WTC11 (cell line): ENCODE measurements at regions not wholly inside any gene's neighbourhood (a gene's known extent, or its start where the extent isn't known, plus 50 kb on each side); places are given as distances from the start of the nearest gene placed in this dataset.
A peak's percentile ranks its signal among the peaks of the same experiment; 100 is the strongest.
"Not testable (repeated sequence)": the region's sequence is repeated elsewhere in the genome, so short reads cannot be mapped to it uniquely, and the experiment has no call there.

ENCODE experiments used
- ATAC-seq: fragments of 200-7000 bp; cut with Tn5 transposase; 2 replicates; pipeline ENCODE4 v1.10.0; 2021; ENCODE audit warnings: mild to moderate bottlenecking, moderate library complexity
- CTCF ChIA-PET: fragments of 300-600 bp; sonication (Branson Sonifier 250); formaldehyde crosslinking; loops from one replicate; lab custom pipeline; 2021; ENCODE audit warnings: antibody characterized with exemption; lab: Charles Lee
- POLR2A ChIA-PET: fragments of 350-600 bp; sonication (Branson Sonifier 250); formaldehyde crosslinking; loops from one replicate; lab custom pipeline; 2021; ENCODE audit warnings: antibody characterized with exemption; lab: Charles Lee
- DNase-seq: peaks from one replicate; pipeline ENCODE4 v3.0.0; 2021; ENCODE audit warnings: low spot score
- H3K27ac Mint-ChIP-seq: 2 replicates; pipeline ENCODE4 v1.8.0; 2021; ENCODE audit warnings: mixed read lengths
- H3K27me3 Mint-ChIP-seq: 2 replicates; pipeline ENCODE4 v1.8.0; 2021; ENCODE audit warnings: low read depth, mild to moderate bottlenecking, moderate library complexity, mixed read lengths
- H3K36me3 Mint-ChIP-seq: 2 replicates; pipeline ENCODE4 v1.8.0; 2021; ENCODE audit warnings: mixed read lengths
- H3K4me1 Mint-ChIP-seq: 2 replicates; pipeline ENCODE4 v1.8.0; 2022; ENCODE audit warnings: mixed read lengths
- H3K4me3 Mint-ChIP-seq: 2 replicates; pipeline ENCODE4 v1.8.0; 2021; ENCODE audit warnings: mild to moderate bottlenecking, moderate library complexity, mixed read lengths
- H3K9me3 Mint-ChIP-seq: 2 replicates; pipeline ENCODE4 v1.8.0; 2021; ENCODE audit warnings: mixed read lengths
- ATF2 ChIP-seq: sonication (generic); formaldehyde crosslinking; IDR thresholded peaks from 2 replicates; pipeline ENCODE4 v1.8.1; 2022; ENCODE audit warnings: low read depth, missing genetic modification reagents, borderline replicate concordance
- ERG ChIP-seq: fragments of 250-450 bp; sonication (Bioruptor Pico); IDR thresholded peaks from 2 replicates; pipeline ENCODE4 v1.8.0; 2021; ENCODE audit warnings: mild to moderate bottlenecking
- ETV6 ChIP-seq: sonication (generic); formaldehyde crosslinking; IDR thresholded peaks from 2 replicates; pipeline ENCODE4 v1.8.1; 2022; ENCODE audit warnings: mild to moderate bottlenecking, missing genetic modification reagents
- FOXP1 ChIP-seq: sonication (generic); formaldehyde crosslinking; IDR thresholded peaks from 2 replicates; pipeline ENCODE4 v1.8.0; 2022; ENCODE audit warnings: missing genetic modification reagents, mild to moderate bottlenecking, moderate library complexity, borderline replicate concordance
- GABPB1 ChIP-seq: sonication (generic); formaldehyde crosslinking; IDR thresholded peaks from 2 replicates; pipeline ENCODE4 v1.8.1; 2023; ENCODE audit warnings: mild to moderate bottlenecking, missing genetic modification reagents
- GRHL2 ChIP-seq: fragments of 250-450 bp; sonication (Bioruptor Pico); IDR thresholded peaks from 2 replicates; pipeline ENCODE4 v1.8.0; 2022; ENCODE audit warnings: mild to moderate bottlenecking, moderate library complexity; ENCODE audit not compliant: insufficient replicate concordance, severe bottlenecking
- GTF2I ChIP-seq: fragments of 250-450 bp; sonication (Bioruptor Pico); conservative IDR thresholded peaks from 2 replicates; pipeline ENCODE4 v1.4.0; 2021; ENCODE audit warnings: mild to moderate bottlenecking
- HMGA2 ChIP-seq: fragments of 250-450 bp; sonication (Bioruptor Pico); IDR thresholded peaks from 2 replicates; pipeline ENCODE4 v1.4.0; 2021; ENCODE audit warnings: mild to moderate bottlenecking, moderate library complexity
- IRF1 ChIP-seq: sonication (generic); formaldehyde crosslinking; IDR thresholded peaks from 2 replicates; pipeline ENCODE4 v1.8.0; 2023; ENCODE audit warnings: missing genetic modification reagents
- JUN ChIP-seq: sonication (generic); formaldehyde crosslinking; IDR thresholded peaks from 2 replicates; pipeline ENCODE4 v1.8.0; 2023; ENCODE audit warnings: mild to moderate bottlenecking, missing genetic modification reagents
- NFATC4 ChIP-seq: fragments of 250-450 bp; sonication (Bioruptor Pico); IDR thresholded peaks from 2 replicates; pipeline ENCODE4 v1.9.0; 2021; ENCODE audit warnings: mild to moderate bottlenecking
- NR3C1 ChIP-seq: sonication (generic); formaldehyde crosslinking; conservative IDR thresholded peaks from 2 replicates; pipeline ENCODE4 v1.8.1; 2023; ENCODE audit warnings: low read depth, mild to moderate bottlenecking, missing genetic modification reagents
- OVOL2 ChIP-seq: fragments of 250-450 bp; sonication (Bioruptor Pico); IDR thresholded peaks from 2 replicates; pipeline ENCODE4 v1.9.0; 2021; ENCODE audit warnings: mild to moderate bottlenecking, borderline replicate concordance
- SP1 ChIP-seq: sonication (generic); formaldehyde crosslinking; conservative IDR thresholded peaks from 2 replicates; pipeline ENCODE4 v1.8.1; 2022; ENCODE audit warnings: missing genetic modification reagents
- TCF7 ChIP-seq: sonication (generic); formaldehyde crosslinking; IDR thresholded peaks from 2 replicates; pipeline ENCODE4 v1.8.0; 2022; ENCODE audit warnings: mild to moderate bottlenecking, low read depth, missing genetic modification reagents, moderate library complexity
- USF2 ChIP-seq: sonication (generic); formaldehyde crosslinking; IDR thresholded peaks from 2 replicates; pipeline ENCODE4 v1.8.1; 2023; ENCODE audit warnings: mild to moderate bottlenecking, missing genetic modification reagents, moderate library complexity
- ZNF138 ChIP-seq: sonication (generic); formaldehyde crosslinking; conservative IDR thresholded peaks from 2 replicates; pipeline ENCODE4 v1.8.1; 2022; ENCODE audit warnings: mild to moderate bottlenecking, moderate library complexity, missing genetic modification reagents
- ZNF281 ChIP-seq: sonication (generic); formaldehyde crosslinking; IDR thresholded peaks from 2 replicates; pipeline ENCODE4 v1.8.0; 2023; ENCODE audit warnings: mild to moderate bottlenecking, missing genetic modification reagents

GRCh38 chr18:9020221-9020620 lies 82.3 kb upstream of the NDUFV2 start (continued):
- no peak for TF ChIP-seq ZNF138
- TF ChIP-seq TCF7 (CRISPR knock-in tag): no peak
- TF ChIP-seq ERG (CRISPR knock-in tag): no peak
- no peak for TF ChIP-seq ZNF281 (CRISPR knock-in tag)
- TF ChIP-seq USF2 (CRISPR knock-in tag): no peak
- TF ChIP-seq NFATC4 (CRISPR knock-in tag): no peak
- no peak for TF ChIP-seq JUN (CRISPR knock-in tag)

- Mint-ChIP-seq H3K9me3 (peaks cover 22% of the 10 kb centered on the region), H3K36me3 (peaks cover 8% of the 10 kb centered on the region), H3K27me3 (no peaks in the 10 kb centered on the region; the same call in 1 of the 2 replicates), H3K27ac (no peak overlapping the region), H3K4me3 (no peak overlapping the region), H3K4me1 (peaks cover 23% of the 10 kb centered on the region)
- DNase-seq (no peak), ATAC-seq (no peak)
- TF ChIP-seq SP1 (no peak), HMGA2 (CRISPR knock-in tag) (no peak), ATF2 (no peak), NR3C1 (CRISPR knock-in tag) (no peak), GABPB1 (CRISPR knock-in tag) (no peak), FOXP1 (CRISPR knock-in tag) (no peak), NFATC4 (CRISPR knock-in tag) (no peak), ETV6 (CRISPR knock-in tag) (no peak), GTF2I (CRISPR knock-in tag) (no peak)
- CTCF ChIA-PET: no interaction called here
- POLR2A ChIA-PET: no interaction called here
Observed at GRCh38 chr18:9021458-9021857, 81.0 kb upstream of the NDUFV2 start.

- Mint-ChIP-seq H3K4me3 (no peak overlapping the region), H3K36me3 (peaks cover 8% of the 10 kb centered on the region), H3K9me3 (peaks cover 22% of the 10 kb centered on the region), H3K27me3 (no peaks in the 10 kb centered on the region; the same call in 1 of the 2 replicates), H3K4me1 (peaks cover 12% of the 10 kb centered on the region), H3K27ac (0 out of 2 replicates have a peak overlapping the region, but pooled peaks have one; percentile 69)
- ATAC-seq: peak; percentile 75
- ChIA-PET CTCF (no interaction called here), POLR2A (no interaction called here)
- DNase-seq: no peak
- TF ChIP-seq SP1: no peak
- no peak for TF ChIP-seq IRF1
- TF ChIP-seq GRHL2 (CRISPR knock-in tag): no peak
- no peak for TF ChIP-seq GTF2I (CRISPR knock-in tag)
- TF ChIP-seq OVOL2 (CRISPR knock-in tag): no peak
- TF ChIP-seq, all 79 proteins: peak for 0
Observed at GRCh38 chr18:9022397-9023155, 79.9 kb upstream of the NDUFV2 start.

- POLR2A ChIA-PET, ATAC-seq, CTCF ChIA-PET, H3K27ac Mint-ChIP-seq, H3K27me3 Mint-ChIP-seq, DNase-seq, H3K4me1 Mint-ChIP-seq, H3K36me3 Mint-ChIP-seq, H3K4me3 Mint-ChIP-seq: not testable (repeated sequence)
- peaks cover 13% of the 10 kb centered on the region for H3K9me3 Mint-ChIP-seq
Observed at GRCh38 chr18:9024031-9024646, 78.4 kb upstream of the NDUFV2 start.
